Endothelial cell of umbilical vein (primary cell): ENCODE measurements at regions not wholly inside any gene's neighbourhood (a gene's known extent, or its start where the extent isn't known, plus 50 kb on each side); places are given as distances from the start of the nearest gene placed in this dataset.

Experiments
- BruUV-seq: library from RNA; stranded (reverse); fragments of 400-500 nt; replicated peaks from 2 replicates; lab custom pipeline; 2021; lab: Mats Ljungman, UMichigan
- CTCF ChIA-PET: fragments of 300-600, 350-600 bp; sonication (Branson Sonifier 250); formaldehyde crosslinking; loops from one replicate; lab custom pipeline; 2021; ENCODE audit warnings: antibody characterized with exemption, inconsistent platforms; lab: Charles Lee
- POLR2A ChIA-PET: fragments of 300-600, 350-600 bp; sonication (Branson Sonifier 250); formaldehyde crosslinking; loops from one replicate; lab custom pipeline; 2021; ENCODE audit warnings: antibody characterized with exemption, inconsistent platforms; lab: Charles Lee
- DNase-seq: peaks from one replicate; pipeline ENCODE4 v3.0.0-alpha.2; 2011; ENCODE audit warnings: low read depth, low spot score
- FAIRE-seq: peaks from 2 replicates; lab custom pipeline; 2011; peaks lifted over from hg19 to GRCh38; lab: Jason Lieb, UNC
- H2AFZ ChIP-seq: 2 replicates; pipeline ENCODE4 v1.6.0; 2012; ENCODE audit warnings: low read depth, low read length, control low read depth, inconsistent platforms
- H3K27ac ChIP-seq: 2 replicates; pipeline ENCODE4 v1.5.1; 2011; ENCODE audit warnings: low read depth, mild to moderate bottlenecking, control low read depth, low read length, moderate library complexity; ENCODE audit not compliant: insufficient read depth
- H3K27me3 ChIP-seq, 2 experiments: 2 replicates each; pipeline versions ENCODE4 v1.6.0 to v1.6.1; 2011; ENCODE audit warnings: low read length in 2 of 2, mixed read lengths in 1 of 2; ENCODE audit not compliant: control insufficient read depth in 2 of 2, insufficient read depth in 2 of 2
- H3K36me3 ChIP-seq, 2 experiments: 2 replicates in 1 of 2; 3 replicates in 1 of 2; pipeline ENCODE4 v1.5.1; 2011; ENCODE audit warnings: low read length in 2 of 2, mild to moderate bottlenecking in 1 of 2, moderate library complexity in 1 of 2; ENCODE audit not compliant: control insufficient read depth in 2 of 2, insufficient read depth in 2 of 2; ENCODE audit errors: extremely low read depth in 1 of 2
- H3K4me1 ChIP-seq: 3 replicates; pipeline ENCODE4 v1.5.1; 2011; ENCODE audit warnings: mild to moderate bottlenecking, low read length; ENCODE audit not compliant: control insufficient read depth, insufficient read depth; ENCODE audit errors: extremely low read depth
- H3K4me2 ChIP-seq: 2 replicates; pipeline ENCODE4 v1.6.1; 2011; ENCODE audit warnings: low read length, control low read depth, mixed read lengths; ENCODE audit not compliant: insufficient read depth
- H3K4me3 ChIP-seq, 3 experiments: fragments of 200-600 bp in 1 of 3; sonication (generic), shearing (Covaris generic) in 1 of 3; replicated peaks in 1 of 3; 2 replicates each; pipeline ENCODE4 v1.5.1; 2011 to 2016; ENCODE audit warnings: control low read depth in 3 of 3, low read length in 3 of 3, mild to moderate bottlenecking in 2 of 3, inconsistent platforms in 1 of 3, low read depth in 1 of 3, moderate library complexity in 1 of 3; ENCODE audit not compliant: insufficient read depth in 1 of 3
- H3K79me2 ChIP-seq: 2 replicates; pipeline ENCODE4 v1.6.0; 2012; ENCODE audit warnings: low read length, inconsistent platforms; ENCODE audit not compliant: control insufficient read depth, insufficient read depth
- H3K9ac ChIP-seq: replicated peaks from 2 replicates; pipeline ENCODE3; 2011; ENCODE audit warnings: low read length, control low read depth; ENCODE audit not compliant: insufficient read depth; ENCODE audit errors: extremely low read depth
- H3K9me1 ChIP-seq: replicated peaks from 3 replicates; pipeline ENCODE4 v1.6.0; 2011; ENCODE audit warnings: mild to moderate bottlenecking, low read length; ENCODE audit not compliant: control insufficient read depth, insufficient read depth; ENCODE audit errors: extremely low read depth
- H3K9me3 ChIP-seq: replicated peaks from 2 replicates; pipeline ENCODE4 v1.5.1; 2012; ENCODE audit warnings: low read length, inconsistent platforms; ENCODE audit not compliant: control insufficient read depth, insufficient read depth
- H4K20me1 ChIP-seq: replicated peaks from 2 replicates; pipeline ENCODE3; 2011; ENCODE audit warnings: mild to moderate bottlenecking, low read length; ENCODE audit not compliant: control insufficient read depth, insufficient read depth; ENCODE audit errors: extremely low read depth
- CTCF ChIP-seq, 2 donors: IDR thresholded peaks; 1 replicate in 1 of 2; 2 replicates in 1 of 2; pipeline ENCODE4 v1.5.1; 2011; ENCODE audit warnings: low read length in 2 of 2, mild to moderate bottlenecking in 2 of 2, moderate library complexity in 2 of 2, control low read depth in 1 of 2, inconsistent platforms in 1 of 2, low read depth in 1 of 2; ENCODE audit not compliant: insufficient read depth in 1 of 2; ENCODE audit errors: extremely low read depth in 1 of 2
- EZH2 ChIP-seq: IDR thresholded peaks from 2 replicates; pipeline ENCODE4 v1.6.1; 2012; ENCODE audit warnings: borderline replicate concordance, low read depth, mild to moderate bottlenecking, moderate library complexity, low read length, inconsistent platforms; ENCODE audit not compliant: severe bottlenecking
- FOS ChIP-seq: IDR thresholded peaks from 2 replicates; pipeline ENCODE4 v1.6.1; 2011; ENCODE audit warnings: mild to moderate bottlenecking, low read length, moderate library complexity, borderline replicate concordance; ENCODE audit not compliant: insufficient read depth
- GATA2 ChIP-seq: IDR thresholded peaks from 2 replicates; pipeline ENCODE4 v1.7.0; 2011; ENCODE audit warnings: low read depth, mild to moderate bottlenecking, moderate library complexity, mixed read lengths, low read length; ENCODE audit not compliant: insufficient read length, insufficient read depth
- JUN ChIP-seq: IDR thresholded peaks from 2 replicates; pipeline ENCODE4 v1.6.1; 2011; ENCODE audit warnings: borderline replicate concordance, low read depth; ENCODE audit not compliant: insufficient read length, insufficient read depth
- MAX ChIP-seq: IDR thresholded peaks from 2 replicates; pipeline ENCODE4 v1.6.1; 2011; ENCODE audit not compliant: insufficient read depth, insufficient read length
- MYC ChIP-seq: IDR thresholded peaks from one replicate; pipeline ENCODE4 v1.6.1; 2011; ENCODE audit warnings: mild to moderate bottlenecking, low read depth, low read length
- POLR2A ChIP-seq: IDR thresholded peaks from 2 replicates; pipeline ENCODE4 v1.6.1; 2012; ENCODE audit warnings: low read depth, mild to moderate bottlenecking, control low read depth, low read length
- POLR2AphosphoS5 ChIP-seq: IDR thresholded peaks from 2 replicates; pipeline ENCODE4 v1.6.1; 2012; ENCODE audit warnings: low read depth, mild to moderate bottlenecking, control low read depth, low read length, moderate library complexity; ENCODE audit not compliant: insufficient read depth
- dilution Hi-C: fragments of 300-500 bp; cut with MboI; formaldehyde crosslinking; loops from one replicate; pipeline ENCODE4 v1.15.0; 2019; ENCODE audit warnings: low sequenced_read_pairs; ENCODE audit not compliant: extremely low pct_ligation_motif_present
- intact Hi-C: fragments of 100-400 bp; cut with micrococcal nuclease; formaldehyde crosslinking; loops from one replicate; pipeline ENCODE4 v1.10.0; 2022

GRCh38 chr14:49203676-49204075 lies 382.5 kb downstream of the RPS29 start:
- no peak for FAIRE-seq
- ChIA-PET POLR2A (no interaction called here), CTCF (no interaction called here)
- H2AFZ ChIP-seq, result no peak overlapping the region
- no peaks in the 10 kb centered on the region for H3K4me1 ChIP-seq
- no peaks in the 10 kb centered on the region for H3K79me2 ChIP-seq
- TF ChIP-seq FOS (no peak), GATA2 (no peak), MAX (no peak), EZH2 (no peak), CTCF (IDR thresholded peaks at IDR 0.05; ENCODE audit: extremely low read depth in 1 of 2, insufficient read depth in 1 of 2, low read depth in 1 of 2, low read length in 2 of 2) (no peak), MYC (no peak), JUN (no peak), POLR2A (no peak), POLR2AphosphoS5 (no peak)
- BruUV-seq, result no TSS peak
- no peak overlapping the region for H3K27ac ChIP-seq
- H3K4me3 ChIP-seq, result no peak overlapping the region
- dilution Hi-C loops, result no loop called here
- H3K9ac ChIP-seq, result no peak overlapping the region
- no peak overlapping the region for H3K4me2 ChIP-seq
- intact Hi-C loops, result no loop called here
- no peaks in the 10 kb centered on the region for H3K9me1 ChIP-seq
- no peaks in the 10 kb centered on the region for H3K27me3 ChIP-seq
- H4K20me1 ChIP-seq, result no peaks in the 10 kb centered on the region
- no peak for DNase-seq
- H3K9me3 ChIP-seq, result no peaks in the 10 kb centered on the region
- H3K36me3 ChIP-seq, result no peaks in the 10 kb centered on the region
